COLO829 (cell line): ENCODE measurements at regions not wholly inside any gene's neighbourhood (a gene's known extent, or its start where the extent isn't known, plus 50 kb on each side); places are given as distances from the start of the nearest gene placed in this dataset.

Experiments used
- DNase-seq: peaks from one replicate; pipeline ENCODE4 v3.0.0; 2012; ENCODE audit warnings: low spot score

GRCh38 chr7:70907259-70908247 is 224.4 kb upstream of the GALNT17 start:
- no peak for DNase-seq

GRCh38 chr7:70913924-70914323 is 218.0 kb upstream of the GALNT17 start:
- DNase-seq, result no peak

GRCh38 chr7:70915067-70915466 is 216.9 kb upstream of the GALNT17 start:
- no peak for DNase-seq

- no peak for DNase-seq
Measured at GRCh38 chr7:70919481-70920073, 212.4 kb upstream of the GALNT17 start.

GRCh38 chr7:70920876-70921275 is 211.1 kb upstream of the GALNT17 start:
- no peak for DNase-seq

- no peak for DNase-seq
Measured at GRCh38 chr7:70923181-70923845, 208.6 kb upstream of the GALNT17 start.

GRCh38 chr7:70925411-70926115 is 206.4 kb upstream of the GALNT17 start:
- DNase-seq, result no peak

GRCh38 chr7:70926666-70927065 is 205.3 kb upstream of the GALNT17 start:
- DNase-seq, result no peak

GRCh38 chr7:70935311-70935710 is 196.6 kb upstream of the GALNT17 start:
- DNase-seq, result no peak

GRCh38 chr7:70935854-70936253 is 196.1 kb upstream of the GALNT17 start:
- DNase-seq, result no peak

GRCh38 chr7:70937424-70937823 is 194.5 kb upstream of the GALNT17 start:
- no peak for DNase-seq

- no peak for DNase-seq
Measured at GRCh38 chr7:70940597-70940996, 191.3 kb upstream of the GALNT17 start.

GRCh38 chr7:70942791-70943190 is 189.2 kb upstream of the GALNT17 start:
- no peak for DNase-seq

GRCh38 chr7:70944516-70944915 is 187.4 kb upstream of the GALNT17 start:
- DNase-seq, result no peak

GRCh38 chr7:70947181-70947580 is 184.8 kb upstream of the GALNT17 start:
- no peak for DNase-seq

- no peak for DNase-seq
Measured at GRCh38 chr7:70949862-70950261, 182.1 kb upstream of the GALNT17 start.

GRCh38 chr7:70951271-70951962 is 180.5 kb upstream of the GALNT17 start:
- no peak for DNase-seq

GRCh38 chr7:70952311-70952710 is 179.6 kb upstream of the GALNT17 start:
- no peak for DNase-seq

- no peak for DNase-seq
Measured at GRCh38 chr7:70953331-70953741, 178.6 kb upstream of the GALNT17 start.

- no peak for DNase-seq
Measured at GRCh38 chr7:70953796-70954195, 178.1 kb upstream of the GALNT17 start.

- no peak for DNase-seq
Measured at GRCh38 chr7:70972693-70973092, 159.3 kb upstream of the GALNT17 start.

- no peak for DNase-seq
Measured at GRCh38 chr7:70975754-70976153, 156.2 kb upstream of the GALNT17 start.
